Gastrocnemius medialis (tissue), 4 donors: ENCODE measurements at regions not wholly inside any gene's neighbourhood (a gene's known extent, or its start where the extent isn't known, plus 50 kb on each side); places are given as distances from the start of the nearest gene placed in this dataset.

ENCODE experiments used
- POLR2A ChIP-seq, 2 donors: fragments of 450-650 bp; IDR thresholded peaks; one replicate each; pipeline ENCODE4 v1.6.1; 2017; ENCODE audit warnings: antibody characterized with exemption in 2 of 2, mild to moderate bottlenecking in 2 of 2, moderate library complexity in 2 of 2
- TF ChIP-seq, protein P1 (sequence below), 5 experiments: fragments of 450-650 bp in 3 of 5; fragments of 200-600 bp in 2 of 5; sonication (generic) in 2 of 5; IDR thresholded peaks in 4 of 5; conservative IDR thresholded peaks in 1 of 5; 1 replicate in 4 of 5; 2 replicates in 1 of 5; pipeline ENCODE4 v1.5.1; 2016 to 2019; ENCODE audit warnings: antibody characterized with exemption in 5 of 5, mild to moderate bottlenecking in 3 of 5, moderate library complexity in 3 of 5

GRCh38 chr3:153443961-153444360 lies 281.9 kb downstream of the RAP2B start:
- TF ChIP-seq, protein P1, sequence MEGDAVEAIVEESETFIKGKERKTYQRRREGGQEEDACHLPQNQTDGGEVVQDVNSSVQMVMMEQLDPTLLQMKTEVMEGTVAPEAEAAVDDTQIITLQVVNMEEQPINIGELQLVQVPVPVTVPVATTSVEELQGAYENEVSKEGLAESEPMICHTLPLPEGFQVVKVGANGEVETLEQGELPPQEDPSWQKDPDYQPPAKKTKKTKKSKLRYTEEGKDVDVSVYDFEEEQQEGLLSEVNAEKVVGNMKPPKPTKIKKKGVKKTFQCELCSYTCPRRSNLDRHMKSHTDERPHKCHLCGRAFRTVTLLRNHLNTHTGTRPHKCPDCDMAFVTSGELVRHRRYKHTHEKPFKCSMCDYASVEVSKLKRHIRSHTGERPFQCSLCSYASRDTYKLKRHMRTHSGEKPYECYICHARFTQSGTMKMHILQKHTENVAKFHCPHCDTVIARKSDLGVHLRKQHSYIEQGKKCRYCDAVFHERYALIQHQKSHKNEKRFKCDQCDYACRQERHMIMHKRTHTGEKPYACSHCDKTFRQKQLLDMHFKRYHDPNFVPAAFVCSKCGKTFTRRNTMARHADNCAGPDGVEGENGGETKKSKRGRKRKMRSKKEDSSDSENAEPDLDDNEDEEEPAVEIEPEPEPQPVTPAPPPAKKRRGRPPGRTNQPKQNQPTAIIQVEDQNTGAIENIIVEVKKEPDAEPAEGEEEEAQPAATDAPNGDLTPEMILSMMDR (IDR thresholded peaks at IDR 0.05 in 4 of 5, conservative IDR thresholded peaks at IDR 0.05 in 1 of 5), result no peak
- TF ChIP-seq POLR2A (IDR thresholded peaks at IDR 0.05), result no peak
